Glomerular visceral epithelial cell (primary cell): ENCODE measurements at regions not wholly inside any gene's neighbourhood (a gene's known extent, or its start where the extent isn't known, plus 50 kb on each side); places are given as distances from the start of the nearest gene placed in this dataset.
"Not testable (repeated sequence)": the region's sequence is repeated elsewhere in the genome, so short reads cannot be mapped to it uniquely, and the experiment has no call there.

ENCODE experiments used
- DNase-seq: peaks from one replicate; pipeline ENCODE4 v3.0.0-alpha.2; 2016; ENCODE audit errors: extremely low spot score

- DNase-seq: no peak
Measured at GRCh38 chr2:49677227-49677626, 522.9 kb upstream of the FSHR start.

GRCh38 chr2:49664827-49665226 lies 510.5 kb upstream of the FSHR start:
- no peak for DNase-seq

- DNase-seq: no peak
Measured at GRCh38 chr2:49661809-49662208, 507.5 kb upstream of the FSHR start.

GRCh38 chr2:49656853-49657252 lies 502.5 kb upstream of the FSHR start:
- DNase-seq: no peak

GRCh38 chr2:49643149-49643548 lies 488.8 kb upstream of the FSHR start:
- DNase-seq: no peak

DNA sequence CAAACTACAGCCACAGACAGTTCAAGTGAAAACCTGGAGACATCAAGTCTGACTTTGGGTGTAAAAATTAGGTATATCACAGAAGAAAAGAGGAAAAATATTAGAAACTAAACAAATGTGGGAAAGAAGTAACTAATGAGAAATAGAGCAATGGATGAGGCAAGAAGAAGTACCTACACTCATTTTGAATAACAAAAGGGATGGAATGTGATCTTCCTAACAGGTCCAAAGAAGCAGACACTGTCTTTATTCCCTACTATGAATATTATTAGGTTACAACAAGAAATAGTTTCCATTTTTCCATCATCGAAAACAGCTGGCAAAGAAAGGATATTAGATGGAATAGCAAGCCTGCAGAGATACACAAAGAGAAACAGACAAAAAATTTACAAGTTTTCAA lies 486.3 kb upstream of the FSHR start:
- no peak for DNase-seq

DNA sequence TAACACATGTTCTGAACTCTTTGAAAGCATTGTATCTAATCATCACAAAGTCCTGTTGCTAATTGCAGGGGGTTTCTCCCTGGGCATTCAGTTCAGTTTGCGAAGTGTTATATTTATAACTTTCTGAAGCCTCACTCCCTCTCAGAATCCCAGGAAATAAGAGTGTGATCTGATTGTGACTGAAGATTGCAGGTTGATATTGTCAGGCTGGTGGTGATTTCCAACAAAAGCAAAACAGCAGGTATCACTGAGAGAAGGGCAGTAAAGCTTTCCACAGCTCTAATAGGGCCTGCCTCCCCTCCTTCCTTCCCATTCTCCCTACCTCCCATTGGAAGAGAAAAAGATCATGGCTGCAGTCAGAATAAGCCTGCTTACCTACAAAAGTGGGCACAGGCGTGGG lies 466.7 kb upstream of the FSHR start:
- no peak for DNase-seq

- DNase-seq: no peak
Measured at GRCh38 chr2:49619804-49620203, 465.5 kb upstream of the FSHR start.

DNA sequence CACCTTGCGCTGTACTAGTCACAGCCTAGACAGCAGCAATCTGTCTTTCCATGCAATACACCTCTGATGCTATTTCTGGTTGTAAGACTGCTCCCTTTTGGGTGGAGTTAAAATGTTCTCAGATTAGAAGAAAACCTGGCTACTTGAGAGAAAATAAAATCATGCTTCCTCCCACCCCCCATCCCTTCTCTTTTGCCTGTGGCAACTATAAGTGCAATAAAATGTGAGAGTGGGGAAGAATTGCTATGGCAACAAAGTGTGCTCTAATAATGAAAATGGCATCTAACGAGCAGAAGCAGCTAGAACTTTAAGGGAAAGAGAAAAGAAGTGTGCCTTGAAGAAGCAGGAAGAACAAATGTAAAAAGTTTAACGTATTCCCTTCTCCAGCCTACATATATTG lies 464.2 kb upstream of the FSHR start:
- DNase-seq: no peak

- no peak for DNase-seq
Measured at GRCh38 chr2:49616800-49617199, 462.5 kb upstream of the FSHR start.

- not testable (repeated sequence) for DNase-seq
Measured at GRCh38 chr2:49611796-49612195, 457.5 kb upstream of the FSHR start.

GRCh38 chr2:49600524-49600923 lies 446.2 kb upstream of the FSHR start:
- no peak for DNase-seq

DNA sequence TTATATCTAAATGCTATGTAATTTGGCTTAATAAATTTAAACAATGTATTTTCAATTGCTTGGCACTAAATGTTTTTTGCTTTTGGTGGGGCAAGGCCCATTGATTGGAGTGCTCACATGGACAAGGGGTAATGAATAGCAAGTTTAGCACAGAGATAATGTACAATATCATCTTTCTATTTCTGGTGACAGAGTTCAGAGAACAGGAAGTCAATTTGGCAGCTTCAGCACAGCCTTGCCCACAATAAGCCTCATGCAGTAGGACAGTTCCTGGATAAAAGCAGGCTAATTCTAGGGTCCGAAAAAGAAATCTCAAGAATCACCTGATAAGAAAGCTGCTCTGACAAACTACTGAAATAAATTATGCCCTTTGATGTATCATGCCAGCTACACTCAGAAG lies 443.9 kb upstream of the FSHR start:
- no peak for DNase-seq

DNA sequence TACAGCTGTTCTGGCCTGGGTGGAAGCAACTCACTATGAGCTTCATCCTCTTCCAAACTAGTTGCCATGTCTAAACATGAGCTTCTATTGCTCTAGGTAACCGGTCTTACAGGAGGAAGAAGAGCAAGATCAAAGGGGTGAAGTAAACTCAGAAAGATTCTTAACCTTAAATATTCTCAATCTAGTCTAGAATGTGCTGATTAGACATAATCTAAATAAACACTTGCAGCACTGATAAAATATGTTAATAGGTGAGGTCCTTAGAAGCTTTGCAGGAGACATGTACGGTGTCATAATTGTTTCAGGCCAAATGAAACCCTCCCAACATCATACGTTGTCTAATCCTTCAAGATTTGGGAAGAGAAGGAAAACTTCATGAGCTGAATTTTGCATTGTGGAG lies 431.6 kb upstream of the FSHR start:
- no peak for DNase-seq

GRCh38 chr2:49582946-49583345 lies 428.6 kb upstream of the FSHR start:
- no peak for DNase-seq

- DNase-seq: no peak
Measured at GRCh38 chr2:49577041-49577440, 422.7 kb upstream of the FSHR start.

DNA sequence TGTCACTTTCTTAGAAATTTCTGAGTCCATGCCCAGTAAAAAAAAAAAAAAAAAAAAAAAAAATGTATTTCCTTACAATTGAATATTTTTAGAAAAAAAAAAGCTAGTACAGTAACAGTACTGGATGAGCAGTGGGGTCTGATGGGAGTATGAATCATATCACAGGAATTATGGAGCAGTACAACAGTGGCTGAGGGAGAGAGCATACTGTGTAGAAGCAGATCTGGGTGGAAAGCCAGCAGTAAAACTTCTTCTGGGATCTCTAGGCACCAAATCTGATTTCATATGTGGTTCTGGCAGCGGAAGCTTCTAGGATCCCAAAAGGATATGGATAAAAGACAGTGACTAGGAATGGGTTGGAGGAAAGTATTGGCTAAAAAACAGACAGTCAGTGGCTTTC lies 414.9 kb upstream of the FSHR start:
- DNase-seq: no peak

DNA sequence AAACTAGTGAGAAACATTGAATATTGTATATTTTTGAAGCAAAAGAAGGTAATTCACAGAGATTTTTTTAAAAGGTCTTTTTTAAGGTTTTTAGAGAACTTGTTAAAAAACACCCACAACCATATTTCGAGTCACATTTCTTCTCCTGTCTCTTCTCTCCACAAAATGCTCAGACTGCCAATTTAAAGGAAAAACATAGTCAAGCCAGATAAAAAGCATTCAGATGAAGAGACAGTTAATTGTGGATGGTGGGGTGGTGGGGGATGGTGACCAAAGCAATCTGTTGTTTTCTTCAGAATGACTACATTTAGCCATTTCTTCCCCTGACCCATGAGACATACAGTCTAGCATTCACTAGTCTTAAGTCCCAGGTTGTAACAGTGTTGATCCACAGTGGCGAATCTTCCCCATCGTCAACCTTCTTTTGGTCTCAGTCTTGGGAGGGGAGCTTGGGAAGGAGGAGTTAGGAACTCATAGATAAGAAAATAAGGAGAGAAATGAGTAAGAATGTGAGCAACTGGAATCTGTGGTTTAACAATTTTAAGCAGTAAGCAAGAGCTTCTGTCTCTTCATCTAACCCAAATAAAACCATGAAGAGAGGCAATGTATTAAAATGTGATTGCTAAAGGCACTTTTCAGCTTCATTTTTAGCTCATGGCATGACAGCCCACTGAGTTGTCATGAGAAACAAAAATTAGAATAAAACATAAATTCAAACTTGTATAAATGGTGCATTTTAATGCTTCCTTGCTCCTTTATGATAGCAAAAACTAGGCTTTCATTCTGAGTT lies 413.7 kb upstream of the FSHR start:
- DNase-seq: no peak

DNA sequence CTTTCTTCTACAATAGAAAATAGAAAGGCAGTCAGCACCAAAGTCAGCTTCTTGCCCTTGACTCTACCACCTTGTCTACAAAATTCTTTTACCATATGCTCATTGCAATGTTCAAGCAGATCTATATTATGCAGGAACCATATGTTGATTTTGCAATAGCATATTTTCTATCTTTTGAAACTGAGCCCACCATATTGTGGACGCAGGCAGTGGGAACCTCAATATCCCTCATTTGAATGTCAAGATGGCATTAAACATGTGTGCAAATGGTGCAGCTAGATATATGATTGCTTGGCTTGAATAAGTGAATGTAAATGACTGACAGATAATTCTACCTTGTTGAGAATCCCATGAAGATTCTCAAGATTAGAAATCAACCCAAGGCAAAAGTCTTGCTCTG lies 412.7 kb upstream of the FSHR start:
- no peak for DNase-seq

- no peak for DNase-seq
Measured at GRCh38 chr2:49553658-49554057, 399.3 kb upstream of the FSHR start.

DNA sequence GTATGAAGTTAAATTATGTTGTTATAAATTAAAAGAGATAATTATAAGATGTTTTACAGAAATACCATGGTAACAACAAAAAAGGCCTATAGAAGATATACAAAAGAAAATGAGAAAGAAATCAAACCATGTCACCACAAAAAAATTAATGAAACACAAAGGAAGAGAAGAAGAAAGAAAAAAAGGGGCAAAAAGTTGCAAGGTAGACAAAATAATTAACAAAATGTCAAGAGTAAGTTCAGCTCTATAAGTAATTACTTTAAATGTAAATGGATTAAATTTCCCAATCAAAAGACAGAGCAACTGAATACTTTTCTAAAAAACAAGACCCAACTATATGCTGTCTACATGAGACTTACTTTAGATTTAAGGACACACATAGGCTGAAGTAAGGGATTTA lies 378.4 kb upstream of the FSHR start:
- no peak for DNase-seq

- no peak for DNase-seq
Measured at GRCh38 chr2:49515996-49516782, 361.9 kb upstream of the FSHR start.

DNA sequence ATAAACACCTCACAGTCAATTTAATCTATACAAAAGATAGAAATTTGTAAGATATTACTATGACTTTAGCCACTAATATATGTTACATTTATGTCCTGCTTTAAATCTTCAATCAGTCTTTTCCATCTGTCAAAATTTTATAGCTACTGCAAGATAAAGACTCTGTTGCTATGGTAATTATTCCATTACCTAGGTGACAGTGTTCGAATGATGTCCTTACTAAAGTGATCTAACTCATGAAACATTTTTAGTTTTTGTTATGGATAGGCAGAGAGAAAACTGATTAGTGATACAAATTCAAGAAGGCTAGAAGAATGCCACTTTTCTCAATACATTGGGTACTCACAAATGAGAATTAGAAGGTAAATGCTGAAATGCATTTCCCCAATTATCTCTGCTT lies 359.9 kb upstream of the FSHR start:
- no peak for DNase-seq
